GM19372 (cell line): ENCODE measurements at regions not wholly inside any gene's neighbourhood (a gene's known extent, or its start where the extent isn't known, plus 50 kb on each side); places are given as distances from the start of the nearest gene placed in this dataset.
"Not testable (repeated sequence)": the region's sequence is repeated elsewhere in the genome, so short reads cannot be mapped to it uniquely, and the experiment has no call there.

ENCODE experiments used
- ATAC-seq: cut with Tn5 transposase; IDR thresholded peaks from one replicate; pipeline ENCODE4 v1.9.1; 2021; ENCODE audit warnings: mild to moderate bottlenecking, low read depth, moderate library complexity; ENCODE audit not compliant: unreplicated experiment

DNA sequence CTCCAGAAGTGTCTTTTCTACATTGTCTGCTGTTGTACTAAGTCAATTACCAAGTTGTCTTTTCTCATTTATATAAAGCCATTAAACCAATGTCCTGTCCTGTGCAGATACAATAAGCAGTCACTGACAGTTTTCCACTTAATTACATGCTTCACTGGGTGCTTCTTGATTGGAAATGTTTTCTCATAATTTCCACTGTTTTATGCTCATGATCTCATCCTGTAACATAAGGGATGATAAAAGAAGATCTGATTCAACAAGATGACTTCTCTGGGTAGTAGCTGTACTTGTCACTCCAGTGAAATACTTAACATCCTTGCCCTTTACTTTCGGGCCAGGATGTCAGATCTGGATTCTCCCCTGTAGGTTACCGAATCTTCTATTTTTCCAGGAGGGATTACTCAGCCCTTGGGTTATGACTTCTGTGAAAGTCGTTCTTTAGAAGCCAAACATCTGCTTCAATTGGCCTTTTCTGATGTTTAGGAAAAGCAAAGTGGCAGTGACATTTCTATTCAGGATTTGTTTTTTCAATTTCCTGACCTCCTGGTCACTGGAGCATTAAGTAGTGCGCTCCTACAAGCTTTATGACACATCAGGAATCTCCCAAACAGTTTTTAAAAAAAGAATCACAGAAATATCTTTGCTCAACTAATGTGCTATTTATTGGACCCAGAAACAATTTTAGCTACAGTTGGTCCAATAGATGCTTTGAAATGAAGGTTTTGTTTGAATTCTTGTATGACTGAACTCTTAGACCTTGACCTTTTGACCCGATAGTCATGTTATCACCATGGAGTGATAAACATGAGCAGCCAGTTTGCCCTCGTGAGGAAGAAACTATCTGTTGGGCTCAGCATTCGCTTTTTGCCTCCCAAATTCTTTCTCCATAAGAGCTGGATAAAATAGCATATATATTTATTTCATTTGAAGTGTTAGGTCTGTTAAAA is 234.5 kb upstream of the SSTR1 start:
- no peak for ATAC-seq

DNA sequence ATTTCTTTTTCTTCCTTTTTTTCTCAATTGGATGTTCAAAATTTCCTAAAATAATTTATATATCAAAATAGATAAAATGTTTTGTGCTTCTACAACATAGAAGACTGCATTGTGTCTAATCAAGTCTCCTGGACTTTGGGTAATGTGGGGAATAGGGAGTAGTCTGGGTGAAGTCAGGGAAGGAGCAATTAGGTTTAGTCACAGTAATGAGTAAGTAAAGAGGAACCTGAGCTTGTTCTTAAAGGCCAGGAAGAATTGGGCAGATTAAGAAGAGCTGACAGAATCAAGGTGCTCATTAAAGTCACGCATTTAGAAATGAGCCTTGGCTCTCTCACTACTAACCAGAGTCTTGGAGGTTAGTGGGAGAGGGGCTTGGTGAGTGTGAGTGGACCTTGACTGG is 233.3 kb upstream of the SSTR1 start:
- no peak for ATAC-seq

DNA sequence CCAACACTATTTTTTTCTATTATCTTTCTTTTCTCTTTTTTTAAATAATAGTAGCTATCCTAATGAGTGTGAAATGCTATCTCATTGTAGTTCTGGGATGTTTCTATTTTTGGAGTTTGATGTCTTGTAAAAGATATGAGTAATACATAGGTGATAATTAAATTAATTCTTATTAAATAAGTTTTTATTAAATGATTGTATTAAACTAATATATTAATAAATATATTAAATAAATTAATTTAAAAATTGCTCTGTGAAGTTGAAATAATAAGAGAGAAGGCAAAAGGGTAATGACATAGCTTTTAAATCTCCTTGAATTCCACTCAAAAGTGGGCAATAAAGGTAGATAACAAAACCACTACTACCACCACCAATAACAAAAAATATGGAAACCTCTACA is 230.2 kb upstream of the SSTR1 start:
- ATAC-seq = no peak

DNA sequence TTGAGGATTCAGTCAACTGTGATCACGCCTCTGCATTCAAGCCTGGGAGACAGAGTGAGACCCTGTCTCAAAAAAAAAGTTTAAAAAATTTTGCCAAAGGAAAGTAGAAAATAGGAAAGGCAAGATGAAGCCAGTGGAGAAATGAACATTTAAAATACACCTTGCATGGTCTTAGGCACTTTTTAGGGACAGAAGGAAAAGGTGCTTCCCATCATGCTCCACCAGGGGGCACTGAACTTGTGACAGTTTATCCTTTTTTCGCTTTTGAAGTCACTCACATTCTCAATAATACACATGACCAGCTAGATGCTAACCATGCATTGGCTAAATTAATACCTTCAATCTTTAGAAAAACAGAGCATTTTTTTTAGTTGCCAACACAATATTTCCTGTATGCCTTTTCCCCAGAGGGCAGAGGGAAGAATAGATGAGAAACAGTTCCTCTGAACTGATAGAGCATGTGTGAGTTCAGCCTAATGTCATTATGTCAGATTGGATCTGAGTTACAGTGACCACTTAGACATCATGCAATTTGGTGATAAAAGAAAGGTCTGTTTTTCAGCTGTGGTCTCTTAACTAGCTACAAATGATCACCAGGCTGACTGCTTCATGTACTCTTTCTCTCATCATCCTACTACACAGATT is 221.8 kb upstream of the SSTR1 start:
- no peak for ATAC-seq

DNA sequence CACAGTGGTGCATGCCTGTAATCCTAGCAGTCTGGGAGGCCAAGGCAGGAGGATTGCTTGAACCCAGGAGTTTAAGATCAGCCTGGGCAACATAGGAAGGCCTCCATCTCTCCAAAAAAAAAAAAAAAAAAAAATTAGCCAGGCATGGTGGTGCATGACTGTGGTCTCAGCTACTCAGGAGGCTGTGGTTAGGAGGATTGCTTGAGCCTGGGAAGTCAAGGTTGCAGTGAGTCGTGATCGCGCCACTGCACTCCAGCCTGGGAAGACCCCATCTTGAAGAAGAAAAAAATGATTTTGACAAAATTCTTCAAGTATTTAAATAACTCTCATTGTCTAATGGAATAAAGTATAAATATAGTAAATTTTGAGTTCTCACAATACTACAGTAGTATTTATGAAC is 219.2 kb upstream of the SSTR1 start:
- no peak for ATAC-seq

DNA sequence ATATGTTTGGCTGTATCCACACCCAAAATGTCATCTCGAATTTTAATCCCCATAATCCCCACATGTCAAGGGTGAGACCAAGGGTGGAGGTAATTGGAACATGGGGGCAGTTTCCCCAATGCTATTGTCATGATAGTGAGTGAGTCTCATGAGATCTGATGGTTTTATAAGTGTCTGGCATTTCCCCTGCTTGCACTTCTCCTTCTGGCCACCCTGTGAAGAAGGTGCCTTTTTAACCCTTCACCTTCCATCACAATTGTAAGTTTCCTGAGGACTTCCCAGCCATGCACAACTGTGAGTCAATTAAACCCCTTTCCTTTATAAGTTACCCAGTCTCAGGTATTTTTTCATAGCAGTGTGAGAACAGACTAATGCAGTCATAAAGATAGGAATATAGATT is 216.7 kb upstream of the SSTR1 start:
- ATAC-seq = no peak

DNA sequence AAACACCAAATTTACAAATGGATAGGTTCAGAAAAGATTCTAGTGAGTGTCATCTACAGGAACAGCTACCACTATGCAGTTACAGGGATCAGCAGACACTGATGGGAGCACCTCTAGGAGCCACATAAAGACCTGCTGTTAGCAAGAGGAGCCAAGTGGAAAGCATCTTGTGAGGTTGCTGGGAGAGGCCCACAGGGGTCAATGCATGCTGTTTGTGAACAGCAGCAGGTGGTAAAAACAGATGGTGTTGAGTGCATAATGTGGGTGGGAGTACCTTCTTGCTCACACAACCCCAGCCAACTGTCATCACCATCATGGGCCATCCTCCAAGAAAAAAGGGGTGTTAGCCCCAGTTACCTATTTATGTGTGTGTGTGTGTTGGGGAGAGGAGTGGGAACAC is 215.2 kb upstream of the SSTR1 start:
- no peak for ATAC-seq

DNA sequence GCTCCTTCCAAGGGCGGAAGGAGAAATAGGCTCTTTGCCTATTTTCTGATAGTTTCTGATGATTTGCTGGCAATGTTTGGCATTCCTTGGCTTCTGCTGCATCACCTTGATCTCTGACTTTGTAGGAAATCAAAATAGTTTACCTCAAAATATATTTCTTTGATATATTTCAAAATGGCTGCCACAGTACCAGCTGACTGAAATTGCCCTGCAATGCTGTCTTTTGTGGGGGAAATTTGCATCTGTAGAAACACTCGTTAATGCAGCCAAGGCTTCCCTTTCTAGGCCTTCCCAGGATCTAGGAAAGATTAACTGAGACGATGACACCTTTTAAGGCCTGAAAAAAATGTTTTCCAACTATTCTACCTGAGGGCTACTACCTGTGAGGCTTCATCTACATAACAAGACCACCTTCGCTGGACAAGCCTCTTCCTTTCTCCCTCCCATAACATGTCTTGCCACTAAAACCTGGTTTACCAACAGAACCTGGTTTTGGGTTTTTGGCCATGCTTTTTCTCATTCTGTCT is 212.8 kb upstream of the SSTR1 start:
- ATAC-seq = no peak

DNA sequence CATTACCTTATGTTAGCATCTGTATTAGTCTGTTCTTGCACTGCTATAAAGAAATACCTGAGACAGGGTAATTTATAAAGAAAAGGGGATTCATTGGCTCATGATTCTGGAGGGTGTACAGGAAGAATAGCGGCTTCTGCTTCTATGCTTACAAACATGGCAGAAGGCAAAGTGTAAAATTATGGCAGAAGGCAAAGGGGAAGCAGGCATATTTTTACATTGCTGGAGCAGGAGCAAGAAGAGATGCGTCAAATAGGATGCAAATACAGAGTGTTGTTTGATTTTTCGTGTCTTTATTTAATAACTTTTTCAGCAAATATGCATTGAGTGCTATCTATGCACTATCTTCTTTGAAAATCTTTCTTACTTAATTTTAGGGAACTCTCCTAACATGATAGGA is 210.7 kb upstream of the SSTR1 start:
- ATAC-seq = no peak

DNA sequence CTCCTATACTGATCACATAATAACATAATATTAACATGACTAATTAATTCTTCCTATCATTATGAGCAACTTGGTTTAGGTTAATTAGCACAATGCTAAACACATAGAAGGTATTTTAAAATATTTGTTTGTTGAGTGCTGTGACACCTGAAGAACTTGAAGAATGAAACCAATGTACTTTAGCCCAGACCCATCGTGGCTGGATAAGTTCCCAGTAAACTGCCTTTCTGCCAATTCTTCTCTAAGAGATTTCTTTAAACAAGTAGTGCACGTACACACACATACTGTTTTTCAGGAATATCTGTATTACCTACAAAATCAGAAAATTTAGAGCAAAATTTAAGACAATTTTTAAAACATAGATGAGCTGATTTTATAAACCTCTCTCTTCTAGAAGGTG is 207.4 kb upstream of the SSTR1 start:
- no peak for ATAC-seq

DNA sequence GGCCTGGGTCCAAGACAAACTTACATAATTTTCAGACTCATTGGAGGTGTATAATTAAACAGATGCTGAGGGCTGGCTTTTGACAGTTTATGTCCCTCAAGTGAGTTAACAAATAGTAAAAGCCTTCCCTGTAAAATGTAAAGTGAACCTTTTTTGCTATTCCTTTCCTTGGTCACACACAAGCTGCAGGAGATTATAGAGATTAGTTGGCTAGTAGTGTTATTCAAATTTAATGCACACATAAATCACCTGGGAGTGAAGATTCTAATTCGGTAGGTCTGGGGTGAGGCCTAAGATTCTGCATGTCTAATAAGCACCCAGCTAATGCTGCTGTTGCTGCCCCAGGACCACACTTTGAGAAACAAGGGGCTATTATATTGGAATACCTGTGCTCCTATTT is 206.2 kb upstream of the SSTR1 start:
- ATAC-seq = no peak

DNA sequence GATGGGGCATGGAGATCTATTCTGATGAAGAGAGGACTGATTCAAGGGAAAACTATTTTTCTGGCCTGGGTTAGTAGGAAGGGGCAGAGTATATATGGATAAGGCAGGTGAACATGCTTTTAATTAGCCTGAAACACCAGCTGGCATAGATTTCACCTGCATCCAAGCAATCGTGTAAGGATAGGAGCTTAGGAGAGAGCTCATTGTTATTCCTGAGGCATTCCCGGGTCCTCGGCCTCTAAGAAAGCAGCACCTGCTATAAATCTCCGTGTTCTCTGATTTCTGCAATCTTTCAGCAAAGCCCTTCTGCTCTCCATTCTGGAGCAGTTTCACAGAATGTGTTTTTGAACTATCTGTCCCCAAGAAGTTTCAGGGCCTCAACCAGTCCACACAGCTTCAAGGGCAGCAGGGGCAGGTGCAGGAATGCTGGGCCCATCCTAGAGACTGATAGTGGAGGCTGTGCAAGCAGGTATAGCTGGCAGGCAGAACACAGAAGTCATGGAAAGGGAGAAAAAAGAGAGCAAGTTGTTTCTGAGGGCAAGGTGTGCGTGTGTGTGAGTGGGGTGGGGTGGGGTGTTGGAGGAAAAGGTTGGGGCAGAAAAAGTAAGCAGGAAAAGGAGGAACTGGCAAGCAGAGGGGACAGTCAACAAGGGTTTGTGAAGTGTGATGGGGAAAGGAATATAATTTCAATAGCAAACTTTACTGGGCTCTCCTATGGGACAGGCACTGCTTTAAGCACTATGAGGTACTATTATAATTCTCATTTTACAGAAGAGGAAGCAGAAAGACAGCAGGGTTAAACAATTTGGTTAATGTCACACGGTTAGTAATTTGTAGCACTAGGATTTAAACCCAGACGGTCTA is 203.7 kb upstream of the SSTR1 start:
- no peak for ATAC-seq

DNA sequence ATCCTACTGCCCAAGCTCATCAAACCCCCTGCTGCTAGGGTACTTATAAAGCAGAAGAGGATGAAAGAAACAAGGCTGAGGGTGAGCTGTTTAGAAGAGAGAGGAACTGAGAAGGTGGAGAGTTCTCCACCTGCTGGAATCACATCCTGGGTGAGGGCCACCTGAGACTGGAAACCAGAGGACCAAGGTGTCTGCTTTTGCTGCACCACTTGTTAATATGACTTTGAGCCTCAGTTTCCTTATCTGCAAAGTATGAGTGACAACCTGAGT is 203.2 kb upstream of the SSTR1 start:
- no peak for ATAC-seq

DNA sequence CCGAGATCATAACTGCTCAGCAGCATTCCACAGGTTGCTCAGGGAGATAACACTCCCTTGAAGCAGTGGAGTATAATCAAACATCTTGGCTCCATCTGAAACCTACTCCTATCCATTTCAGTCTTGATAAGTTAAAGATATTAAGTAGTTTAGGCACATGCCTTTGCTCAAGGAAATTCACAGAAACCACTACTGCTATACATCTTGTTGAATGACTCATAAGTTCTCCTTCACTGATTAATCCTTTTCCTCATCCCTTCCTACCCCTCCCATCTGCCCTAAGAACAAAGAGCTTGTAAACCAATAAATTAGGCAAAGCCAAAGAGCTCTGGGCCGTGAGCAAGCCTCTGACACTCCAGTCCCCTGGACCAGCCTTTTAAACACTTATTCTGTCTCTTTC is 196.5 kb upstream of the SSTR1 start:
- not testable (repeated sequence) for ATAC-seq

DNA sequence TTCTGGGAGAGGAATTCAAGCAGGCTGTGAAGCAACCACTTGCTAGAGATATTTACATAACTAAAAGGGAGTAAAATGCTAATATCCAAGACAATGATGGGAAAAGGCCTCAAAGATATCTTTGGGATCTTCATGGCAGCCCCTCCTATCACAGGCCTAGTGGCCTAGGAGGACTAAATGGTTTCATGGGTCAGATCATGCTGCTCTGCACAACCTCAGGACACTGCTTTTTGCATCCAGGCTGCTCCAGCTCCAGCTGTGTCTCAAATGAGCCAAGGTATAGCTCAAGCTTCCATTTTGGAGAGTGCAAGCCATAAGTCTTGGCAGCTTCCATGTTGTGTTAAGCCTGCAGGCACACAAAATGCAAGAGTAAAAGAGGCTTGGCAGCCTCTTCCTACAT is 195.6 kb upstream of the SSTR1 start:
- no peak for ATAC-seq

DNA sequence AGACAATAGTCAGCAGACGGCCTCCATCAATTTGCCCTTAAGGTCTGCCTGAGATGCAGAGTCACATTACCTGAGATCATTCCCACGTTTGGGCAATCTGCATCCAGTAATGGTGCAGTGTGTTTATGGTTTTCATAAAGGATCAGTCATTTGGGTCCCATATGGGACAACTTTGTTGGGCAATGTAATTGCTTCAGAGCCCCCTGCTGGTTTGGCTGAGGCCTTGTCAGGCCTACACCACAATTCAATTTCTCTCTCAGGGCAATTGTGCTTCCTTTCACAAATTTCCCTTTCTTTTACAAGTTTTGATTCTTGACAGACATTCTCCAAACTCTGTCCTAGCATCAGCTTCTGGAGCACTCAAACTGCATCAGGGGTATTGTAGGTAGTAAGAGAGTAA is 191.2 kb upstream of the SSTR1 start:
- ATAC-seq = no peak

DNA sequence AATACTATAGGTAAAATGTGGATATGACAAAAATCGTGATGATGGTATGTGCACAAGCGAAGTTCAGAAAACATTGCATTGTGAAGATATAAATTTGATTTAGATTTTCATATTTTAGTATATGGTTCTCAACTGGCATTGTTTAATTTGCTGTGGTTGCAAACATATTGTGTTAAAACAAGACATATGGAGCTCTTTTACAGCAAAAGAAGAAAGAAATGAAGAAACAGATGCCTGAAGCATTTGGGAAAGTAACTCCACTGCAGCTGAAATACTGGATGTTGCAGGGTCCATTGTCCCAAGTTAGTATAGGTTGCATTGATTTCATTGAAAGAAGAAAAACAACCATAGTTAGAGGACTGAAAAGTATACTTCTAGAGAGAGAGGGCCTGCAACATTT is 185.8 kb upstream of the SSTR1 start:
- ATAC-seq = no peak

DNA sequence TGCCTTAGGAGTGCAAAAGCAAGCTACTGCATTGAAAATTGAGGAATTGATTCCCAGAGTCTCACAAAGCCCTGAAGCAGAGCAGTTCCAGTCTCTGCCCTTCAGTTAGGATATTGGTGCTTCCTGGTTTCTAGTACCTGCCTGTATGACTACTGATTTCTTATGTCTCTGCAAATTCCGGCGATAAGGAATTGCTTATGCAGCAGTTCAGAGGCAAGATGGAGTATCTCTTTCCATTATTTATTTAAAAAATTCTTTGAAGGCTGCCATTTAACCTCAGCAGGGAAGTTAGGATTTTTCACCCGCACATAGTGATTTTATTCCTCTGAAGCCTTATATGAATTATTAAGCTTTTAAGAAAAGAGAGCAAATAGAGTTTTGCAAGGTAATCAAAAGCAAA is 184.9 kb upstream of the SSTR1 start:
- no peak for ATAC-seq

DNA sequence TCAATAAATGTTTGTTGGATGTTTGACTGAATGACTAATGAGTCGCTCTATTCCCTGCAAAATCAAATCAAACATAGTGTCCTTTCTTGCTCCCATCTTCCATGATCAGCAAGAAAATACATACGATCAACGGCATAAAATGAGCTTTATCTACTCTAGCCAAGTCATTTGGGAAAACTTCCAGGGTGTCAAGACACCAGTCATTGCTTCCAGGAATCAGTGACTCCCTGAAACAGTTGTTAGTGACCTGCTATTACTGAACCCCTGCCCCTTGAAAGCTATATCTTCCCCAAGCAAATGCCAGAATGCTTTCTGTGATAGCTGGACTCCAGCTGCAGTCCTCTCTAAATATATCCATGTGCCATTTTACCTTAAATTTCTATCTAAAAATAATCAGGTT is 169.5 kb upstream of the SSTR1 start:
- no peak for ATAC-seq

DNA sequence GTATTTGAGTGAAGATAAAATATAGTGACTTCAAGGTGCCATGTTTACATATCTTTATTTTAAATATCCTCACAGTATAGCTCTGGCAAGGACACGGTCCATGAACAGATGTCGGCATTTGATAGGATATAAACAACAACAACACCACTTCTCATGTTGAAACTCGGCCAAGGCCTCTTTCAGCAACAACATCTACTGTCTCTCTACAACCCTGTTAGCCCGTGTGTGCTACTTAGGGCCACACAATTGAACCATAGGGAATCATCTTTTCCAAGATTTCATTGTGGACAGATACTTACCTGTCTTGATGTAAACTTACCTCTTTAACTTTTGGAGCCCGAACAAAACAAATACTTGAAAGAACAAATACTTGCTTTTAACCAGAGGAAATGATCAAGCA is 168.7 kb upstream of the SSTR1 start:
- no peak for ATAC-seq

DNA sequence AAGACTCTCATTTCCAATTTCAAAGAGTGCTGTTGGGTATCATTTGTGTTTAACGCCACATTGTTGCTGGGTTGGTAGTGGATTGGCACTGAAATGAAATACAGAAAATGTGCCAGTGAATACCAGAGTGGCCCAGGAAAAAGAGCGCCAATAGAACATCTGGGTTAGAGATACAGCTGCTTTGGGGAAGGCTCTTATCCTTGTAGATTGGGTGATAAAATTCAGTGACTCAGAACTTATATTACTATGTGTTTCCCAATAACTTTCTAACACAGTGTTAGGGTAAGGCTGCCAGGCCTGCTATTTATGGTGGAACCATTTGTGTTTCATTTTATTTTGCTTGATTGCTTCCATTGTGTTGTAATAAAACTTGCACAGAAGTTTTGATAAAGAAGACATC is 168.2 kb upstream of the SSTR1 start:
- no peak for ATAC-seq
